ENCODE measurements at regions not wholly inside any gene's neighbourhood (a gene's known extent, or its start where the extent isn't known, plus 50 kb on each side); places are given as distances from the start of the nearest gene placed in this dataset.
A peak's percentile ranks its signal among the peaks of the same experiment; 100 is the strongest.

- no peak overlapping the region for H3K4me3 ChIP-seq
- H3K4me2 ChIP-seq (ENCODE audit: insufficient read depth, low read length) = no peak overlapping the region; the same call in 1 of the 2 replicates
- POLR2A ChIA-PET = interaction anchor here (0.6 to 1.5 kb wide), 5 partner anchors 10 to 312 kb away, joined by 3 to 6 read pairs (median 4); no protein-coding TSS in a partner anchor
- no peaks in the 10 kb centered on the region for H3K79me2 ChIP-seq (ENCODE audit: control insufficient read depth, insufficient read depth, low read length)
- H3K27me3 ChIP-seq (ENCODE audit: control insufficient read depth in 2 of 2, insufficient read depth in 2 of 2, low read length in 2 of 2) = no peaks in the 10 kb centered on the region
- no peaks in the 10 kb centered on the region for H4K20me1 ChIP-seq (replicated peaks; ENCODE audit: control insufficient read depth, insufficient read depth, low read length)
- H3K9me1 ChIP-seq (ENCODE audit: control insufficient read depth, insufficient read depth, low read length) = no peaks in the 10 kb centered on the region
- H3K36me3 ChIP-seq (ENCODE audit: control insufficient read depth, insufficient read depth, low read length) = no peaks in the 10 kb centered on the region
- no TSS peak for BruUV-seq (replicated peaks)
- H3K9me3 ChIP-seq (replicated peaks; ENCODE audit: control insufficient read depth, insufficient read depth, low read depth, low read length) = no peaks in the 10 kb centered on the region
- 41% methylated on average over 7 of the region's 7 CpGs for WGBS (ENCODE audit: insufficient coverage, low coverage, missing lambda C conversion rate)
- H3K4me1 ChIP-seq (replicated peaks in 1 of 2; ENCODE audit: control insufficient read depth in 2 of 2, insufficient read depth in 2 of 2, low read length in 2 of 2) = peaks cover 8 to 27% of the 10 kb centered on the region in 2 experiments
- in situ Hi-C loops (cut with MboI) = no loop called here
- intact Hi-C loops (cut with micrococcal nuclease) = loop anchor here (10.0 kb wide), 1 partner anchor 318 kb away; no protein-coding TSS in a partner anchor
- ATAC-seq = no peak
- H2AFZ ChIP-seq (ENCODE audit: low read depth, low read length) = peak overlapping the region; percentile 47
- no peak overlapping the region for H3K27ac ChIP-seq (ENCODE audit: extremely low read depth, low read depth, low read length)
- CTCF ChIA-PET (ENCODE audit: low intra/inter-chr PET ratio) = interaction anchor here (1.2 kb wide), 1 partner anchor 202 kb away, joined by 6 read pairs; no protein-coding TSS in a partner anchor
- TF ChIP-seq EGR1 (conservative IDR thresholded peaks at IDR 0.05) (no peak), TRIM24 (IDR thresholded peaks at IDR 0.05) (0 out of 4 replicates have a peak, but pooled peaks of 1 of the 2 experiments have one; percentile 29), SIN3A (IDR thresholded peaks at IDR 0.05; ENCODE audit: borderline replicate concordance in 2 of 2, control insufficient read depth in 1 of 2, low read depth in 2 of 2, low read length in 2 of 2) (0 out of 4 replicates have a peak, but pooled peaks of 1 of the 2 experiments have one; percentile 13), PKNOX1 (IDR thresholded peaks at IDR 0.05) (peak; percentile 32; the same call in 1 of the 2 replicates), SNRNP70 (optimal IDR thresholded peaks at IDR 0.05; ENCODE audit: low read depth, low read length) (no peak), VEZF1 (CRISPR knock-in tag; IDR thresholded peaks at IDR 0.05) (no peak), CTBP1 (IDR thresholded peaks at IDR 0.05; ENCODE audit: borderline replicate concordance) (peak; percentile 34; the same call in 1 of the 2 replicates), ZNF551 (CRISPR knock-in tag; IDR thresholded peaks at IDR 0.05) (no peak), ARID1B (IDR thresholded peaks at IDR 0.05) (peak; percentile 32; the same call in 1 of the 2 replicates), ZFP30 (CRISPR knock-in tag; IDR thresholded peaks at IDR 0.05; ENCODE audit: borderline replicate concordance) (no peak), KLF6 (CRISPR knock-in tag; IDR thresholded peaks at IDR 0.05; ENCODE audit: borderline replicate concordance) (no peak), DMBX1 (CRISPR knock-in tag; IDR thresholded peaks at IDR 0.05; ENCODE audit: borderline replicate concordance) (no peak), KLF10 (CRISPR knock-in tag; IDR thresholded peaks at IDR 0.05) (no peak), RHOXF2B (CRISPR knock-in tag; conservative IDR thresholded peaks at IDR 0.05) (no peak), PRMT5 (CRISPR knock-in tag; IDR thresholded peaks at IDR 0.05) (no peak), U2AF2 (optimal IDR thresholded peaks at IDR 0.05; ENCODE audit: low read depth, low read length) (no peak), ZHX1 (conservative IDR thresholded peaks at IDR 0.05; ENCODE audit: low read length) (no peak), MTA2 (IDR thresholded peaks at IDR 0.05; ENCODE audit: low read depth) (no peak), HDAC1 (IDR thresholded peaks at IDR 0.05) (0 out of 4 replicates have a peak, but pooled peaks of 1 of the 2 experiments have one; percentile 32)
- no peak for DNase-seq (ENCODE audit: extremely low read depth in 1 of 4, low spot score in 3 of 4)
- peak; percentile 26 for FAIRE-seq
- H3K9ac ChIP-seq (ENCODE audit: insufficient read depth in 1 of 2, low read depth in 2 of 2, low read length in 2 of 2) = peak overlapping the region in 1 of 2 experiments; percentile 44; a peak in 1 of 4 replicates
Observed at GRCh38 chr6:6926856-6927255, 180.9 kb upstream of the RREB1 start.

Measured in K562 (cell line).